GM19395 (cell line): ENCODE measurements at regions not wholly inside any gene's neighbourhood (a gene's known extent, or its start where the extent isn't known, plus 50 kb on each side); places are given as distances from the start of the nearest gene placed in this dataset.
"Not testable (repeated sequence)": the region's sequence is repeated elsewhere in the genome, so short reads cannot be mapped to it uniquely, and the experiment has no call there.

Experiments used
- ATAC-seq: cut with Tn5 transposase; IDR thresholded peaks from one replicate; pipeline ENCODE4 v1.9.1; 2021; ENCODE audit warnings: mild to moderate bottlenecking, moderate library complexity; ENCODE audit not compliant: unreplicated experiment

- no peak for ATAC-seq
Measured at GRCh38 chrX:138011468-138011867, 445.5 kb downstream of the ZIC3 start.

- ATAC-seq = no peak
Measured at GRCh38 chrX:138014577-138014976, 448.6 kb downstream of the ZIC3 start.

- no peak for ATAC-seq
Measured at GRCh38 chrX:138018145-138018799, 452.3 kb downstream of the ZIC3 start.

- no peak for ATAC-seq
Measured at GRCh38 chrX:138020941-138021340, 455.0 kb downstream of the ZIC3 start.

GRCh38 chrX:138026211-138026610 is 460.3 kb downstream of the ZIC3 start:
- peak; percentile 92 for ATAC-seq

GRCh38 chrX:138031715-138032114 is 465.8 kb downstream of the ZIC3 start:
- ATAC-seq = no peak

- no peak for ATAC-seq
Measured at GRCh38 chrX:138034136-138034535, 468.2 kb downstream of the ZIC3 start.

- no peak for ATAC-seq
Measured at GRCh38 chrX:138037548-138037947, 471.6 kb downstream of the ZIC3 start.

GRCh38 chrX:138057883-138058282 is 492.0 kb downstream of the ZIC3 start:
- no peak for ATAC-seq

- no peak for ATAC-seq
Measured at GRCh38 chrX:138058931-138059330, 493.0 kb downstream of the ZIC3 start.

- no peak for ATAC-seq
Measured at GRCh38 chrX:138067415-138067814, 501.5 kb downstream of the ZIC3 start.

GRCh38 chrX:138073626-138074025 is 507.7 kb downstream of the ZIC3 start:
- ATAC-seq = no peak

- no peak for ATAC-seq
Measured at GRCh38 chrX:138082251-138082650, 516.3 kb downstream of the ZIC3 start.

GRCh38 chrX:138082896-138083295 is 517.0 kb downstream of the ZIC3 start:
- ATAC-seq = no peak

- not testable (repeated sequence) for ATAC-seq
Measured at GRCh38 chrX:138110910-138111309, 545.0 kb downstream of the ZIC3 start.

GRCh38 chrX:138127314-138127713 is 561.4 kb downstream of the ZIC3 start:
- no peak for ATAC-seq

- peak; percentile 99 for ATAC-seq
Measured at GRCh38 chrX:138128027-138128671, 562.2 kb downstream of the ZIC3 start.

GRCh38 chrX:138150709-138151108 is 560.8 kb downstream of the FGF13 start:
- ATAC-seq = peak; percentile 50

- ATAC-seq = no peak
Measured at GRCh38 chrX:138157850-138158249, 553.7 kb downstream of the FGF13 start.

- no peak for ATAC-seq
Measured at GRCh38 chrX:138191998-138192397, 519.5 kb downstream of the FGF13 start.

GRCh38 chrX:138229718-138230117 is 481.8 kb downstream of the FGF13 start:
- ATAC-seq = no peak

- no peak for ATAC-seq
Measured at GRCh38 chrX:138240266-138240665, 471.3 kb downstream of the FGF13 start.

GRCh38 chrX:138254001-138254400 is 457.5 kb downstream of the FGF13 start:
- ATAC-seq = no peak
